ENCODE measurements at regions not wholly inside any gene's neighbourhood (a gene's known extent, or its start where the extent isn't known, plus 50 kb on each side); places are given as distances from the start of the nearest gene placed in this dataset.
"Not testable (repeated sequence)": the region's sequence is repeated elsewhere in the genome, so short reads cannot be mapped to it uniquely, and the experiment has no call there.

- DNase-seq (ENCODE audit: extremely low spot score, insufficient read length, low read depth) = no peak
- no peak for FAIRE-seq
These were observed 51.2 kb upstream of the PRR23C start for GRCh38 chr3:139095803-139096466.

- FAIRE-seq = no peak
These were observed 52.0 kb upstream of the PRR23C start for GRCh38 chr3:139096670-139097069.

DNA sequence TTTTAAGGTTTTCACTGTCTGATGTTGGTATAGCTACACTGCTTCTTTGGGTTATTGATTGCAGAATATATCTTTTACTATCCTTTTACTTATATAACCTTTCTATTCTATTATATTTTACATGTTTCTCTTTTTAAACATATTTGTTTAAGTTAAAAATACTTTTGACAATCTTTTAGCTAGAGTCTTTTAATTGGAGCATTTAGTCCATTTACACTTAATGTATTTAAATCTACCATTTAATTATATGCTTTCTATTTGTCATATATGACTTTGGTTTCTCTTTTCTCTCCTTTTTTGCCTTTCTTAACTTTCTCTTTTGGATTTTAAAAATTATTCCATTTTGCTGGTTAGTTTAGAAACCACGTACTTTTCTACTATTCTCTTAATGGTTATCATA lies 53.7 kb upstream of the PRR23C start:
- FAIRE-seq = no peak

More at GRCh38 chr3:139096670-139097069, 52.0 kb upstream of the PRR23C start:
- DNase-seq (ENCODE audit: extremely low spot score, insufficient read length, low read depth) = no peak

DNA sequence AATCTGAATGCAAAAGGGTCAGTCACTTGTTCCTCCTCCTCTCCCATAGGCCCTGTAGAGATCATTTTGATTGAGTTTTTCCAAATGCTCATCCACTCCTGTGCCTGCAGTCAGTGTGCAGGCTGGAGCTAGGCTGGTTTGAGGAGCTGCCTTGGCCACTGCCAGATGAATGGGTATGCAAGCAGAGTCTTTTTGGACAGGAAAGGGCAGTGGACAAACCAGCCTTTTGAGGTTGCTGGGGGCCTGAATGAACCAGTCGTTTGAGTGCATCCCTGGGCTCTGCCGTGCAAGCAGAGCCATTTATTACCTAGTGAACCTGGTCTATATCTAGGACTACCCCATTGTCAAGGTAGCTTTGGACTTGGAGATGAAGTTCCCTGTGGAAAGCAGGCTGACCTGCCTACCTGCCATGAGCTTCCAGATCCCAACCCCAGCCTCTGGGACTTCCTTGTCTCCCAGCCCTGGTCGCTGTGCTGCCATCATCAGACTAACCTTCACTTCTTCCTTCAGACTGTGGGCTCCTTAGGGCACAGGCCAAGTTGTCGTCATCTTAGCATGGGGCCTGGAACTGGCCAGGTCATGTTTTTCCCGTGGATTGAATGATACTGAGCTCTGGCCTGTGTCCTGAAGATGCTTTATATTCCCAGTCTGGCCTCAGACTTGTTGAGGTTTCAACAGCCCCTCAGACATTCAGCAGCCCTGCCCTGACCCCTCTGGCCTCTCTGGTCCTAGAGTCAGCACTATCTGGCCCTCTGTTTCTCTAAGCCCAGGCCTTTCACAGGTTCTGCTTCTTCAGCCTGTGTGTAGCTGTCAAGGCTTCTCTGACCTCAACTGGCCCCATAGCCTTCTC lies 55.5 kb upstream of the PRR23C start:
- DNase-seq (ENCODE audit: extremely low spot score, insufficient read length, low read depth) (no peak), FAIRE-seq (no peak)

More for the DNA sequence above, 53.7 kb upstream of the PRR23C start:
- DNase-seq (ENCODE audit: extremely low spot score, insufficient read length, low read depth) = no peak

DNA sequence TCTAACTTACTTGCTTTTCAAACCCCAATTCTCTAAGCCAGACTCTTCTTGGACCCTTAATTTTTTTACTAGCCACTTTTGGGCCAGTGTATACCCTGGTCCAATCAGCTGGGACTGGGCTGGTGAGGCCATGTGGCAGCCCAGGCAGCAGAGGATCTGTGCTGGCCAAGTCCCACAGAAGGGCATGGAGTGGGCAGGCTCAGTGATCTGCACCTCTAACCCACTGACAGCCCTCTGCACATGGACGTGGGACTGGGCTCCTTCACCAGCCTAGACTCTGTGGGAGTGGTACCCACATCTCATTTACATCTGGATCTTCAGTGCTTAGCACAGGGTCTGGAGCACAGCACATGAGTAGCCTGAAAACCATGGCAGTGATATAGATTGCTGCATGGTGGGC lies 56.1 kb upstream of the PRR23C start:
- FAIRE-seq = no peak
- no peak for DNase-seq (ENCODE audit: extremely low spot score, insufficient read length, low read depth)

- DNase-seq (ENCODE audit: extremely low spot score, insufficient read length, low read depth) = no peak
- no peak for FAIRE-seq
These were observed 56.7 kb upstream of the PRR23C start for GRCh38 chr3:139101396-139101795.

DNA sequence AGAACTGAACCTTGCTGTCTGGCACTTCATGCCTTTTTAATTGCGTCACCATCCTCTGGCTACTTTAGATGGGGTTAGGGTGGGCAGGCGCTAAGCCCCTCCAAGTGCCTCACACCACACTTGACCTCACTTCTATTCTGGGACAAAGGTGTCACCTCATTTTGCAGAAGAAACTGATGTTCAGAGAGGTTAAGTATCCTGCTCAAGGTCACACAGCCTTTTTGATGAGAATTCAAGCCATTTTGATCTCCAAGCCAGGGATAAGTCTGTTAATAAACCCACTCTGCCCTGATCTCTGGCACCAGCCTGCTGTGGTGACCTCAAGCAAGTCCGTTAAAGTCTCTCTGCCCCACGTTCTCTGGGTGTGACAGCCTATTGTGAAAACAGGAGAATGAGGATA lies 58.8 kb upstream of the PRR23C start:
- DNase-seq (ENCODE audit: extremely low spot score, insufficient read length, low read depth) (no peak), FAIRE-seq (no peak)

DNA sequence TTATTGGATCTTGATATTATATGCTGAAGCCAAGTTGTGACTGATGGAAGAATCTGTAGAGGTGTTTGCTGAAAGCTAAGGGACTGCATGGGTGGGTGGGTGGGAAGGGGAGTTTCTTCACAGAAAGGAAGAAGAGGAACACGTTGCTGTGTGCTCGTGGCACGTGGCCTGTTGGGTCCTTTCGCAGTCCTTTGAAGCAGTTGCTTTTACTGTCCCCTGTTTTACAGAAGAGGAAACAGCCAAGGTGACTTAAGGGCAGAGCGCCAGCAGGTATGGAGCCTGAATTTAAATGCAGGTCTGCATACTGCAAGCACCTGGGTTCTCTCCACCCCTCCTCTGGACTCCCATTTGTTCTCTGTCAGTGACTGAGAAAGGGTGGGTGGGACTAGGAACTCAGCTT lies 59.4 kb upstream of the PRR23C start:
- DNase-seq (ENCODE audit: extremely low spot score, insufficient read length, low read depth) = no peak
- no peak for FAIRE-seq

- no peak for DNase-seq (ENCODE audit: extremely low spot score, insufficient read length, low read depth)
- no peak for FAIRE-seq
These were observed 60.5 kb upstream of the PRR23C start for GRCh38 chr3:139105154-139105702.

GRCh38 chr3:139106013-139106932 lies 61.6 kb upstream of the PRR23C start:
- DNase-seq (ENCODE audit: extremely low spot score, insufficient read length, low read depth) (no peak), FAIRE-seq (no peak)

DNA sequence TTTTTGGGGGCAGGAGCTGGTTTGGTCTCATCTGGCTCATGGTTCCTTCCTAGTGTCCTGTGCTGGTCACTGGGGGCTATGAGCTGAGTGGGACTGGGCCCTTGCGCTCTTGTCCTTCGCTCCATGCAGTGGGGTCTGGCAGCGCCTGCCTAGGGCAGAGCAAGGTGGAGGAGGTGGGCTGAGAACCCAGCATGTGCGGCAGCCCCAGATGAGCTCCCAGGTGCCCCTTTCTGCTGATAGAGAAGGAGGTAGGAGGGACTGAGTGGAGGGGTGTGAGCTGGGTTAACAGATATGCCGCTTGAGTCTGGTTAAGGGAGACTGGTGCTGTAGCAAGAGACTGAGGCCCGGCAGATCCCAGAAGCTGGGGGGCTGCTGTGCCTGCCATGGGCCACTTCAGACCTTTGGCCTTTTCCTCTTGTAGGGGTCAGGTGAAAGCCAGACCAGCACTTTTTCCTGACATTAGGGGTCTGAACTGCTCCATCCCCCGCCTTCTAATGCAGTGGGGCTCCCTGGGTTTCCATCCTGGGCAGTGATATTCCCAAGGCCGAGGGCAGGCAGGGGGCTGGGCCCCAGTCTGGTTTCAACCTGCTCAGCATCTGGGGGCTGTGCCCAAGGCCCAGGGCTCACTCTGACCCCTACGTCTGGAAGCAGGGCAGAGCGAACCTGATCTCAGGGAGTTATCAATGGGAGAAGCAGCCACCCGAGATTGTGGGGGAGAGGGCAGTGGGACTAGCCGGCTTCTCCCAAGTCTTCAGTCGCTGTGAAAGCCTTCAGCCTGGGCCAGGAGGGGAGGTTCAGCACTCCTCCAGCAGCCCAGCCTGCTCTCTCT lies 62.9 kb upstream of the PRR23C start:
- FAIRE-seq (no peak), DNase-seq (ENCODE audit: extremely low spot score, insufficient read length, low read depth) (no peak)

DNA sequence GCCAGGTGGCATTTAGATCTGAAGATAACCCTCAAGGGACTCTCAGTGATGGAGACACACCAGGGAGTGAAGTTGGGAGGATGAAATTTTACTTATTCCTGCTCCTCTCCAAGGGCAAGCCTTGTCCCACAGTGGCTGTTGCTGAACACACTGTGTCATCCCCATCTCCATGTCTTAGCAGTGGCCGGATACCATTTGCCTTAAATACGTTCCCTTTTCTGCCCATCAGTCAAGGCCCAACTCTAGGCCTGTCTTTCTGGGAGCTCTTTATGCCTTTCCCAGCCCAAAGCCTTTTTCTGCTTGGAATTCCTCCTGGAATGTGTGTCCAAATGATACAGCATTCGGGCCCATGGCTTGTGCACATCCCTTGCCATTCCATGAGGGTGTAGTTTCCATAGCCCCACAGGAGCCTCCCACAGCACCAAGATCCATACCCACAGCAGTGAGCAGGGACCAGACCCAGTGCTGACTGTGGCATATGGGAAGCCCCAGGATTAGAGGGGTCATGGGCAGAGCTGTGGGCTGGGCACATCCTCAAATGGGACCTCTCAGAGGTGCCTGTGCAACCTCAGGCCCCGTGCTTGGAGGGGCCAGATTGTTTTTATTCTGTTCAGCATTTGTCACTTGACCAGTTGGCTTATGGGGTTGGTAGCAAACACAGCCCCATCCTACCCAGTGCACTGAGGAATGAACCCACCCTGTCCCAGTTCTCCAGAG lies 63.7 kb upstream of the PRR23C start:
- FAIRE-seq = no peak
- no peak for DNase-seq (ENCODE audit: extremely low spot score, insufficient read length, low read depth)

DNA sequence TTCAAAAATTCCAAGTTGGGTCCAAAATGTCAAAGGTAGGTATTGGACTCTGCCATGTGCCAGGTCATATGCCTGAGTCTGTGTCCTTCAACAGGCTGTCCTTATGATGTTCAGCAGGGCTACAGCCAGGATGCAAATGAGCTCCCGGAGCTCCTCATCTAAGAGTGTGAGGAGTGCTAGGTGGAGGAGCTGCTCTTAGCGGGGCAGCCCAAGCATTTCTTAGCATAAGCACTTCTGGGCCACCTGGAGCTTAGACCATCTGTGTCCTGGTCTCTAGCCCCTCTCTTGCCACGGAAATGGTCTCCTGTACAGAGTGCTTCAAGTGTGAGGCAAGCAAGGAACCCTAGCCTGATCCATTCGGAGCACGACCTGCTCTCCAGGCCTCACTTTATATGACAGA lies 64.6 kb upstream of the PRR23C start:
- no peak for FAIRE-seq

GRCh38 chr3:139110072-139110830 lies 65.6 kb upstream of the PRR23C start:
- DNase-seq (ENCODE audit: extremely low spot score, insufficient read length, low read depth) (no peak), FAIRE-seq (peak; percentile 48)

More for the DNA sequence above, 64.6 kb upstream of the PRR23C start:
- DNase-seq (ENCODE audit: extremely low spot score, insufficient read length, low read depth) = no peak

GRCh38 chr3:139110929-139111328 lies 66.2 kb upstream of the PRR23C start:
- DNase-seq (ENCODE audit: extremely low spot score, insufficient read length, low read depth); FAIRE-seq: not testable (repeated sequence)

- peak; percentile 81 for FAIRE-seq
- DNase-seq (ENCODE audit: extremely low spot score, insufficient read length, low read depth) = peak; percentile 44
These were observed 66.9 kb upstream of the PRR23C start for GRCh38 chr3:139111392-139112229.

DNA sequence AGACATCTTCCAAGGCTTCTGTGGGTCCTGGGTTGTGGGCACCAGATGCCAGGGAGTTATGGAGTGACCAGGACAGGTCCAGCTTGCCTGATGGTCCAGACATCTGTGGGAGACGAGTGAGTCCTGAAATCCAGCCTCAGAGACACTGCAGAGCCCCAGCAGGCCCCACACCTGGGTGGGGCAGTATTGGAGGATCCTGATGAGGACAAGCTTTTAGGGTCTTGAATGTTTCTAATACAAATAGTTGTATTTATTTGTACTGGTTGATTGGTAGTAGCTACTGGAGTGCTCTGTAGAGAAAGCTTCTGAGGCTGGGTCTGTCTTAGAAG lies 67.5 kb upstream of the PRR23C start:
- DNase-seq (ENCODE audit: extremely low spot score, insufficient read length, low read depth) = no peak
- FAIRE-seq = no peak
